ENCODE measurements at regions not wholly inside any gene's neighbourhood (a gene's known extent, or its start where the extent isn't known, plus 50 kb on each side); places are given as distances from the start of the nearest gene placed in this dataset.
A peak's percentile ranks its signal among the peaks of the same experiment; 100 is the strongest.

- peaks cover 29% of the 10 kb centered on the region for H3K4me1 Mint-ChIP-seq
- WGBS, 2 experiments (ENCODE audit: insufficient coverage in 1 of 2, insufficient read length in 1 of 2) = 68 to 76% methylated on average over 3 of the region's 4 CpGs
- no peak for TF ChIP-seq CTCF (conservative IDR thresholded peaks at IDR 0.05)
These were observed 744.2 kb downstream of the MTRR start for GRCh38 chr5:8613078-8613685.

GRCh38 chr5:8615142-8615858, 746.4 kb downstream of the MTRR start:
- DNase-seq = no peak
- H3K4me3 Mint-ChIP-seq = no peak overlapping the region
- WGBS, 2 experiments (ENCODE audit: insufficient coverage in 1 of 2, insufficient read length in 1 of 2) = 91 to 93% methylated on average over 5 to 7 of the region's 7 CpGs
- H3K9me3 ChIP-seq (ENCODE audit: control insufficient read depth, low read length) = no peaks in the 10 kb centered on the region
- no peak overlapping the region for H3K4me3 ChIP-seq (ENCODE audit: low read length)
- H3K9ac ChIP-seq (ENCODE audit: extremely low read depth, low read length, poor library complexity, severe bottlenecking) = no peak overlapping the region
- TF ChIP-seq CTCF (conservative IDR thresholded peaks at IDR 0.05) = no peak
- no peaks in the 10 kb centered on the region for H3K27me3 ChIP-seq (ENCODE audit: control insufficient read depth, insufficient read depth, low read length, poor library complexity, severe bottlenecking)
- H3K4me1 ChIP-seq (ENCODE audit: control insufficient read depth, insufficient read depth, low read length) = peaks cover 2% of the 10 kb centered on the region
- no peak overlapping the region for H3K27ac Mint-ChIP-seq
- no peak overlapping the region for H3K27ac ChIP-seq (ENCODE audit: low read depth, low read length)
- no peaks in the 10 kb centered on the region for H3K27me3 Mint-ChIP-seq (ENCODE audit: insufficient read depth)
- no peaks in the 10 kb centered on the region for H3K36me3 Mint-ChIP-seq (ENCODE audit: low read depth)
- H3K9me3 Mint-ChIP-seq = peaks cover 4% of the 10 kb centered on the region
- no peaks in the 10 kb centered on the region for H3K36me3 ChIP-seq (ENCODE audit: control insufficient read depth, insufficient read depth, low read length)
- peaks cover 16% of the 10 kb centered on the region for H3K4me1 Mint-ChIP-seq

More at GRCh38 chr5:8613078-8613685, 744.2 kb downstream of the MTRR start:
- Mint-ChIP-seq H3K4me3 (peak overlapping the region; percentile 6), H3K27ac (no peak overlapping the region), H3K36me3 (ENCODE audit: low read depth) (no peaks in the 10 kb centered on the region), H3K27me3 (ENCODE audit: insufficient read depth) (no peaks in the 10 kb centered on the region), H3K9me3 (peaks cover 4% of the 10 kb centered on the region)
- Histone ChIP-seq H3K9ac (ENCODE audit: extremely low read depth, low read length, poor library complexity, severe bottlenecking) (no peak overlapping the region), H3K9me3 (ENCODE audit: control insufficient read depth, low read length) (no peaks in the 10 kb centered on the region), H3K36me3 (ENCODE audit: control insufficient read depth, insufficient read depth, low read length) (no peaks in the 10 kb centered on the region), H3K27ac (ENCODE audit: low read depth, low read length) (no peak overlapping the region), H3K4me1 (ENCODE audit: control insufficient read depth, insufficient read depth, low read length) (peaks cover 2% of the 10 kb centered on the region), H3K4me3 (ENCODE audit: low read length) (peak overlapping the region; percentile 5), H3K27me3 (ENCODE audit: control insufficient read depth, insufficient read depth, low read length, poor library complexity, severe bottlenecking) (no peaks in the 10 kb centered on the region)
- DNase-seq = no peak

GRCh38 chr5:8628521-8628920, 759.6 kb downstream of the MTRR start:
- DNase-seq = no peak
- H3K9me3 ChIP-seq (ENCODE audit: control insufficient read depth, low read length) = no peaks in the 10 kb centered on the region
- no peak overlapping the region for H3K27ac Mint-ChIP-seq
- H3K9me3 Mint-ChIP-seq = peaks cover 29% of the 10 kb centered on the region
- H3K9ac ChIP-seq (ENCODE audit: extremely low read depth, low read length, poor library complexity, severe bottlenecking) = no peak overlapping the region
- no peaks in the 10 kb centered on the region for H3K36me3 ChIP-seq (ENCODE audit: control insufficient read depth, insufficient read depth, low read length)
- TF ChIP-seq CTCF (conservative IDR thresholded peaks at IDR 0.05) = no peak
- H3K27me3 Mint-ChIP-seq (ENCODE audit: insufficient read depth) = no peaks in the 10 kb centered on the region
- H3K36me3 Mint-ChIP-seq (ENCODE audit: low read depth) = peaks cover 6% of the 10 kb centered on the region
- H3K4me3 ChIP-seq (ENCODE audit: low read length) = no peak overlapping the region
- no peaks in the 10 kb centered on the region for H3K4me1 ChIP-seq (ENCODE audit: control insufficient read depth, insufficient read depth, low read length)
- H3K27ac ChIP-seq (ENCODE audit: low read depth, low read length) = no peak overlapping the region
- no peak overlapping the region for H3K4me3 Mint-ChIP-seq
- peaks cover 13% of the 10 kb centered on the region for H3K4me1 Mint-ChIP-seq
- 90 to 94% methylated on average over 4 to 5 of the region's 5 CpGs for WGBS, 2 experiments (ENCODE audit: insufficient coverage in 1 of 2, insufficient read length in 1 of 2)
- no peaks in the 10 kb centered on the region for H3K27me3 ChIP-seq (ENCODE audit: control insufficient read depth, insufficient read depth, low read length, poor library complexity, severe bottlenecking)

All from endodermal cell (in vitro differentiated cells).